Esophagus squamous epithelium (tissue), 5 donors: ENCODE measurements at regions not wholly inside any gene's neighbourhood (a gene's known extent, or its start where the extent isn't known, plus 50 kb on each side); places are given as distances from the start of the nearest gene placed in this dataset.
A peak's percentile ranks its signal among the peaks of the same experiment; 100 is the strongest.

ENCODE experiments used
- DNase-seq: peaks from one replicate; lab custom pipeline; 2025; lab: John Stamatoyannopoulos, UW
- H3K27ac ChIP-seq, 4 donors: fragments of 200-600 bp; sonication (generic); one replicate each; pipeline ENCODE4 v1.5.1; 2016 to 2019; ENCODE audit warnings: mild to moderate bottlenecking in 1 of 4
- H3K27me3 ChIP-seq, 4 donors: fragments of 200-600 bp; sonication (generic); 1 replicate in 3 of 4; 2 replicates in 1 of 4; pipeline versions ENCODE4 v1.5.1 to v1.6.0; 2017 to 2021; ENCODE audit warnings: antibody characterized with exemption in 1 of 4
- H3K36me3 ChIP-seq, 3 donors: fragments of 200-600 bp; sonication (generic); one replicate each; pipeline ENCODE4 v1.5.1; 2016 to 2019
- H3K4me1 ChIP-seq, 3 donors: fragments of 200-600 bp; sonication (generic); one replicate each; pipeline ENCODE4 v1.5.1; 2017 to 2019
- H3K4me3 ChIP-seq, 4 donors: fragments of 200-600 bp; sonication (generic); 1 replicate in 3 of 4; 2 replicates in 1 of 4; pipeline ENCODE4 v1.5.1; 2016 to 2019; ENCODE audit warnings: mild to moderate bottlenecking in 2 of 4, moderate library complexity in 1 of 4
- H3K9me3 ChIP-seq, 3 donors: fragments of 200-600 bp; sonication (generic); one replicate each; pipeline ENCODE4 v1.5.1; 2016 to 2019
- POLR2A ChIP-seq, 4 donors: fragments of 450-650 bp; IDR thresholded peaks; one replicate each; pipeline ENCODE4 v1.6.1; 2017; ENCODE audit warnings: antibody characterized with exemption in 4 of 4, mild to moderate bottlenecking in 4 of 4, moderate library complexity in 3 of 4
- WGBS, 2 donors: methylation state at CpG; one replicate each; pipeline ENCODE4 v1.1.5; 2018; 5-methylcytosine and 5-hydroxymethylcytosine counted together
- intact Hi-C: fragments of 100-400 bp; cut with DNase I; formaldehyde crosslinking; loops from one replicate; pipeline ENCODE4 v1.15.0; 2022
- TF ChIP-seq, protein P1 (sequence below), 6 experiments: fragments of 450-650 bp in 4 of 6; fragments of 200-600 bp in 2 of 6; sonication (generic) in 2 of 6; IDR thresholded peaks; one replicate each; pipeline ENCODE4 v1.5.1; 2016 to 2019; ENCODE audit warnings: antibody characterized with exemption in 6 of 6, mild to moderate bottlenecking in 4 of 6, moderate library complexity in 4 of 6
- donor health status: DM: yes; HTN: yes; CAD: no.

GRCh38 chr1:201714542-201715329 is 114.2 kb upstream of the IPO9 start:
- Histone ChIP-seq H3K4me3 (peak overlapping the region in 1 of 4 donors; percentile 27), H3K36me3 (peaks cover 0 to 8% (median 0%) of the 10 kb centered on the region in 3 donors), H3K9me3 (no peaks in the 10 kb centered on the region), H3K4me1 (peaks cover 37 to 91% (median 76%) of the 10 kb centered on the region in 3 donors), H3K27me3 (no peaks in the 10 kb centered on the region), H3K27ac (peak overlapping the region; percentile 74 to 96 (median 91))
- peak; percentile 41 for DNase-seq
- 39 to 45% methylated on average over 8 to 9 of the region's 9 CpGs for WGBS, 2 donors
- intact Hi-C loops, result no loop called here
- TF ChIP-seq, protein P1, sequence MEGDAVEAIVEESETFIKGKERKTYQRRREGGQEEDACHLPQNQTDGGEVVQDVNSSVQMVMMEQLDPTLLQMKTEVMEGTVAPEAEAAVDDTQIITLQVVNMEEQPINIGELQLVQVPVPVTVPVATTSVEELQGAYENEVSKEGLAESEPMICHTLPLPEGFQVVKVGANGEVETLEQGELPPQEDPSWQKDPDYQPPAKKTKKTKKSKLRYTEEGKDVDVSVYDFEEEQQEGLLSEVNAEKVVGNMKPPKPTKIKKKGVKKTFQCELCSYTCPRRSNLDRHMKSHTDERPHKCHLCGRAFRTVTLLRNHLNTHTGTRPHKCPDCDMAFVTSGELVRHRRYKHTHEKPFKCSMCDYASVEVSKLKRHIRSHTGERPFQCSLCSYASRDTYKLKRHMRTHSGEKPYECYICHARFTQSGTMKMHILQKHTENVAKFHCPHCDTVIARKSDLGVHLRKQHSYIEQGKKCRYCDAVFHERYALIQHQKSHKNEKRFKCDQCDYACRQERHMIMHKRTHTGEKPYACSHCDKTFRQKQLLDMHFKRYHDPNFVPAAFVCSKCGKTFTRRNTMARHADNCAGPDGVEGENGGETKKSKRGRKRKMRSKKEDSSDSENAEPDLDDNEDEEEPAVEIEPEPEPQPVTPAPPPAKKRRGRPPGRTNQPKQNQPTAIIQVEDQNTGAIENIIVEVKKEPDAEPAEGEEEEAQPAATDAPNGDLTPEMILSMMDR (IDR thresholded peaks at IDR 0.05), result no peak
- peak in 2 of 4 donors; percentile 29 to 37 for TF ChIP-seq POLR2A (IDR thresholded peaks at IDR 0.05)

DNA sequence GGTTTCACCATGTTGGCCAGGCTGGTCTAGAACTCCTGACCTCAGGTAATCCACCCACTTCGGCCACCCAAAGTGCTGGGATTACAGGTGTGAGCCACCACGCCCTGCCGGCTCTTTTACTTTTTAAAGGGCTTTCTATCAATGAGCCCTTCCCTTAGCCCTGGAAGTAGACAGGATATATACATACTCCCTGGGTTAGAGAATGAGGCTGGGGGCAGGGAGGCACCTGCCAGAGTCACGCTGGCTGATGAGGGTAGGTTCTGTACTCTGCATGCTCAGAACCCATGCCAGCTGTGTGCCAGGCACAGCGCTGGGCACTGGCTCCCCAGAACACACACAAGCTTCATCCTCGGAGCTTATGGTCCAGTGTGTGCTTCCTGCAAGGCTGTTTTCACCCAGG is 113.6 kb upstream of the IPO9 start:
- intact Hi-C loops, result no loop called here
- Histone ChIP-seq H3K36me3 (peaks cover 0 to 8% (median 0%) of the 10 kb centered on the region in 3 donors), H3K27me3 (no peaks in the 10 kb centered on the region), H3K9me3 (no peaks in the 10 kb centered on the region), H3K4me1 (peaks cover 43 to 94% (median 80%) of the 10 kb centered on the region in 3 donors), H3K4me3 (no peak overlapping the region), H3K27ac (peak overlapping the region; percentile 74 to 96 (median 91))
- WGBS, 2 donors, result 67 to 74% methylated on average over 1 to 6 of the region's 6 CpGs
- no peak for DNase-seq
- TF ChIP-seq POLR2A (IDR thresholded peaks at IDR 0.05), result no peak
- TF ChIP-seq, protein P1 (IDR thresholded peaks at IDR 0.05), result no peak

DNA sequence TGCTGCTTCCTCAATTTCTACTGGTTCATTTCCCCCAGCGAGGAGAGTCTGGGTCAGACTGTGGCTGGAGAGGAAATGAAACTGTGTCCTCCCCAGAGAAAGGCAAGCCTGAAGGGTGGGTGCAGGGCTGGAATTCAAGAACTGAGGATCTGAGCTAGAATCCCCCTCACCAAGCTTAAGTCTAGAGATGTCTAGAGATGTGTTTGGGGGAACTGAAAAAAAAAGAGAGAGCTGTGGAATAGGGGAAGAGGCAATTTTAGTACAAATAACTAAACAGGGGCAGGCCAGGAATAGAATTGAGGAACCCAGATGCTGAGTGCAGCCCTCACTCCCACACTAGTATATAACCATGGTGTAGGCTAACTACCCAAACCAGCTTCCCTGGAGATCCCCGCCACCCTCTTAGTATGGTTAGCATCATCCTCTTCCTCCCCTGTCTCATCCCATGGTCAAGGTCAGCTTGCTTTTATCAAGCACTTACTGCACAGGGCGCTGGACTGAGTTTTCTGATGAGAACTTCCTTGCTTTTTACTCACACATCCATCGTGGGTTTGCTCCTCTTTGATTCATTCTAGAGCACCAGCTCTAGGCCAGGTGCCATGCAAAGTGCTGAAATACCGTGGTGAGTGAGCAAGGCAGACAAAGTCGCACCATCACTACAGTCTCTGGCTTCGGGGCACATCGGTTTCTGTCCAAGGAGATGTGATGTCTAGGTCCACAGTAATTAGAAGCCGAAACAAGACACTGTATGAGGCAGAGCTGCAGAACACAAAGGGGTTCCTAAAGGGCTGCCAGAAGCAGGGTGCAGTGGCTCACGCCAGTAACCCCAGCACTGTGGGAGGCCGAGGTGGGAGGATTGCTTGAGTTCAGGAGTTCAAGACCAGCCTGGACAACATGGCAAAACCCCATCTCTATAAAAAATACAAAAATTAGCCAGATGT is 112.9 kb upstream of the IPO9 start:
- peaks cover 0 to 8% (median 0%) of the 10 kb centered on the region in 3 donors for H3K36me3 ChIP-seq
- intact Hi-C loops, result no loop called here
- DNase-seq, result no peak

DNA sequence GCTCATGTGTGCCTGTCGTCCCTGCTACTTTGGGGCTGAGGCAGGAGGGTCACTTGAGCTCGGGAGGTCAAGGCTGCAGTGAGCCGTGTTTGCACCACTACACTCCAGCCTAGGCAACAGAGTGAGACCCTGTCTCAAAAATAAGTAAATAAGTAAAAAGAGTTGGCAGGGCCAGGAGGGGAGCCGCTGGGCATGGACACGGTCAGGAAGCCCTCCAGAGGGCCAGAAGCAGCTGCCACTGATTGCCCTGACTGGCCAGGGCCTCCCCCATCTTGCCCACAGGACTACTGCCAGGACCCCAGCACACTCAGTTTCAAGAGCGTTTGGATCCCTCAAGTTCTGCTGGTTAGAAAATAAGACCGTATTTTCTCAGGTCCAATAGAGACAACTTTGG is 112.2 kb upstream of the IPO9 start:
- intact Hi-C loops, result no loop called here
- no peak for TF ChIP-seq POLR2A (IDR thresholded peaks at IDR 0.05)
- TF ChIP-seq, protein P1 (IDR thresholded peaks at IDR 0.05), result no peak
- H3K4me1 ChIP-seq, result peaks cover 47 to 95% (median 76%) of the 10 kb centered on the region in 3 donors
- peak overlapping the region in 3 of 4 donors; percentile 90 to 96 (median 92) for H3K27ac ChIP-seq
- 87 to 91% methylated on average over 7 of the region's 7 CpGs for WGBS, 2 donors
- no peak overlapping the region for H3K4me3 ChIP-seq
- peaks cover 0 to 8% (median 0%) of the 10 kb centered on the region in 3 donors for H3K36me3 ChIP-seq
- H3K9me3 ChIP-seq, result no peaks in the 10 kb centered on the region
- no peaks in the 10 kb centered on the region for H3K27me3 ChIP-seq
- DNase-seq, result no peak

More for the DNA sequence above, 112.9 kb upstream of the IPO9 start:
- no peaks in the 10 kb centered on the region for H3K9me3 ChIP-seq
- H3K4me1 ChIP-seq, result peaks cover 47 to 95% (median 82%) of the 10 kb centered on the region in 3 donors
- TF ChIP-seq POLR2A (IDR thresholded peaks at IDR 0.05), result no peak
- TF ChIP-seq, protein P1 (IDR thresholded peaks at IDR 0.05), result no peak
- H3K27me3 ChIP-seq, result no peaks in the 10 kb centered on the region
- H3K27ac ChIP-seq, result peak overlapping the region; percentile 74 to 96 (median 91)
- WGBS, 2 donors, result 80 to 83% methylated on average over 8 to 10 of the region's 11 CpGs
- no peak overlapping the region for H3K4me3 ChIP-seq
